DOHH2 (cell line): ENCODE measurements at regions not wholly inside any gene's neighbourhood (a gene's known extent, or its start where the extent isn't known, plus 50 kb on each side); places are given as distances from the start of the nearest gene placed in this dataset.

Experiments used
- H3F3A ChIP-seq: fragments of 200-600 bp; sonication (generic), shearing (Covaris generic); 2 replicates; pipeline ENCODE4 v1.6.0; 2016; ENCODE audit warnings: antibody characterized with exemption, mild to moderate bottlenecking; ENCODE audit not compliant: control insufficient read depth, insufficient read depth
- H3K27ac ChIP-seq: fragments of 200-600 bp; sonication (generic); 2 replicates; pipeline ENCODE4 v1.5.1; 2014; ENCODE audit warnings: low read depth, mild to moderate bottlenecking, low read length, moderate library complexity
- H3K27me3 ChIP-seq: fragments of 200-600 bp; sonication (generic); 2 replicates; pipeline ENCODE4 v1.6.1; 2014; ENCODE audit warnings: mild to moderate bottlenecking, low read length, mixed read lengths; ENCODE audit not compliant: control insufficient read depth
- H3K36me3 ChIP-seq: fragments of 200-600 bp; sonication (generic); 2 replicates; pipeline ENCODE4 v1.6.1; 2014; ENCODE audit warnings: mild to moderate bottlenecking, low read length, moderate library complexity, mixed read lengths; ENCODE audit not compliant: control insufficient read depth
- H3K4me1 ChIP-seq: fragments of 200-600 bp; sonication (generic); 2 replicates; pipeline ENCODE4 v1.6.1; 2014; ENCODE audit warnings: mild to moderate bottlenecking, low read length, mixed read lengths; ENCODE audit not compliant: control insufficient read depth
- H3K4me2 ChIP-seq: fragments of 200-600 bp; sonication (generic); 2 replicates; pipeline ENCODE4 v1.6.0; 2014; ENCODE audit warnings: mild to moderate bottlenecking, low read length, moderate library complexity
- H3K4me3 ChIP-seq: fragments of 200-600 bp; sonication (generic); 2 replicates; pipeline ENCODE4 v1.5.1; 2014; ENCODE audit warnings: mild to moderate bottlenecking, low read length, mixed read lengths
- H3K79me2 ChIP-seq: fragments of 200-600 bp; sonication (generic); 2 replicates; pipeline ENCODE4 v1.6.1; 2014; ENCODE audit warnings: mild to moderate bottlenecking, low read length, mixed read lengths; ENCODE audit not compliant: control insufficient read depth
- H3K9me2 ChIP-seq: fragments of 200-600 bp; sonication (generic); replicated peaks from 2 replicates; pipeline ENCODE4 v1.6.1; 2014; ENCODE audit warnings: mild to moderate bottlenecking, low read length, mixed read lengths; ENCODE audit not compliant: control insufficient read depth
- H3K9me3 ChIP-seq: fragments of 200-600 bp; sonication (generic); 2 replicates; pipeline ENCODE4 v1.6.1; 2014; ENCODE audit warnings: antibody characterized with exemption, low read length, mixed read lengths; ENCODE audit not compliant: control insufficient read depth, insufficient read depth
- H4K20me1 ChIP-seq: fragments of 200-600 bp; sonication (generic); 2 replicates; pipeline ENCODE4 v1.6.0; 2014; ENCODE audit warnings: low read depth, mild to moderate bottlenecking, antibody characterized with exemption, low read length, moderate library complexity; ENCODE audit not compliant: control insufficient read depth, insufficient read depth
- CTCF ChIP-seq: fragments of 200-600 bp; sonication (generic); IDR thresholded peaks from one replicate; pipeline ENCODE4 v1.5.1; 2014; ENCODE audit warnings: antibody characterized with exemption, mild to moderate bottlenecking, low read depth, low read length; ENCODE audit not compliant: poor library complexity, severe bottlenecking
- EZH2phosphoT487 ChIP-seq: fragments of 200-600 bp; sonication (generic); IDR thresholded peaks from 2 replicates; pipeline ENCODE4 v1.6.1; 2017; ENCODE audit warnings: borderline replicate concordance, mild to moderate bottlenecking, antibody characterized with exemption, low read length, moderate library complexity, mixed read lengths

GRCh38 chr16:86942151-86943051, 364.1 kb downstream of the FOXL1 start:
- Histone ChIP-seq H3K4me3 (no peak overlapping the region), H3K79me2 (no peaks in the 10 kb centered on the region), H3F3A (no peaks in the 10 kb centered on the region), H3K4me2 (no peak overlapping the region), H4K20me1 (no peaks in the 10 kb centered on the region), H3K36me3 (no peaks in the 10 kb centered on the region), H3K9me2 (no peaks in the 10 kb centered on the region), H3K27ac (no peak overlapping the region), H3K4me1 (no peaks in the 10 kb centered on the region), H3K27me3 (no peaks in the 10 kb centered on the region), H3K9me3 (no peaks in the 10 kb centered on the region)
- TF ChIP-seq EZH2phosphoT487 (no peak), CTCF (no peak)

GRCh38 chr16:86945166-86945900, 367.0 kb downstream of the FOXL1 start:
- TF ChIP-seq EZH2phosphoT487 (no peak), CTCF (no peak)
- no peak overlapping the region for H3K4me2 ChIP-seq
- no peaks in the 10 kb centered on the region for H3K9me2 ChIP-seq
- no peaks in the 10 kb centered on the region for H3K9me3 ChIP-seq
- H3F3A ChIP-seq, result no peaks in the 10 kb centered on the region
- H3K27me3 ChIP-seq, result no peaks in the 10 kb centered on the region
- no peaks in the 10 kb centered on the region for H4K20me1 ChIP-seq
- H3K36me3 ChIP-seq, result no peaks in the 10 kb centered on the region
- H3K27ac ChIP-seq, result no peak overlapping the region
- no peaks in the 10 kb centered on the region for H3K4me1 ChIP-seq
- no peak overlapping the region for H3K4me3 ChIP-seq
- no peaks in the 10 kb centered on the region for H3K79me2 ChIP-seq

GRCh38 chr16:86946396-86946795, 368.0 kb downstream of the FOXL1 start:
- no peaks in the 10 kb centered on the region for H3K4me1 ChIP-seq
- H3K79me2 ChIP-seq, result no peaks in the 10 kb centered on the region
- no peak overlapping the region for H3K27ac ChIP-seq
- H3K9me3 ChIP-seq, result no peaks in the 10 kb centered on the region
- no peak overlapping the region for H3K4me3 ChIP-seq
- H3K4me2 ChIP-seq, result no peak overlapping the region
- H3K27me3 ChIP-seq, result no peaks in the 10 kb centered on the region
- TF ChIP-seq EZH2phosphoT487 (no peak), CTCF (no peak)
- H4K20me1 ChIP-seq, result no peaks in the 10 kb centered on the region
- H3K9me2 ChIP-seq, result no peaks in the 10 kb centered on the region
- H3K36me3 ChIP-seq, result no peaks in the 10 kb centered on the region
- H3F3A ChIP-seq, result no peaks in the 10 kb centered on the region
